ENCODE measurements at regions not wholly inside any gene's neighbourhood (a gene's known extent, or its start where the extent isn't known, plus 50 kb on each side); places are given as distances from the start of the nearest gene placed in this dataset.

DNA sequence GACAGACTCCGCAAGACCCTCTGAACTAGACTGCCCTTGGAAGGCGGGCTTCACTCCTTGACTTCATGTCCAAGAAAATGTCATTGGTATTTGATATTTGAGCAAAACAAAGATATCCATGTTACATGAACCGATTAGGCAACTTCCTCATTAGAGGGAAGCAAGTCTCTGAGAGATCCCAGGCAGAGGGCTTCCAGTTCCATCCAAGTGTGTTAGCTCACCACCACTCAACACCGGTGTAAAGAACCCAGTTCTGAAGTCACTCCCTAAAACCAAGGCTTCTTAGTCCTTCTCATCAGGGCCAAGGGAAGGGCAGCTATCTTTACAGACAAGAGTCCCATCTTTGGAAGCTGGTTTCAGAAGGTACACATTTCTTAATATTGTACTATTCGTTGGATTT, 87.2 kb upstream of the CDKN3 start:
- H3K79me2 ChIP-seq (ENCODE audit: insufficient read depth), result no peaks in the 10 kb centered on the region
- H3K36me3 ChIP-seq (replicated peaks in 1 of 2; ENCODE audit: control insufficient read depth in 1 of 2, insufficient read depth in 2 of 2, low read length in 1 of 2), result no peaks in the 10 kb centered on the region
- H3F3A ChIP-seq (replicated peaks; ENCODE audit: insufficient read depth), result no peaks in the 10 kb centered on the region
- H2AFZ ChIP-seq (ENCODE audit: low read depth), result no peak overlapping the region
- TF ChIP-seq, protein P1, sequence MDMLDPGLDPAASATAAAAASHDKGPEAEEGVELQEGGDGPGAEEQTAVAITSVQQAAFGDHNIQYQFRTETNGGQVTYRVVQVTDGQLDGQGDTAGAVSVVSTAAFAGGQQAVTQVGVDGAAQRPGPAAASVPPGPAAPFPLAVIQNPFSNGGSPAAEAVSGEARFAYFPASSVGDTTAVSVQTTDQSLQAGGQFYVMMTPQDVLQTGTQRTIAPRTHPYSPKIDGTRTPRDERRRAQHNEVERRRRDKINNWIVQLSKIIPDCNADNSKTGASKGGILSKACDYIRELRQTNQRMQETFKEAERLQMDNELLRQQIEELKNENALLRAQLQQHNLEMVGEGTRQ (IDR thresholded peaks at IDR 0.05; ENCODE audit: borderline replicate concordance, low read depth, low read length), result no peak
- TF ChIP-seq NRF1 (IDR thresholded peaks at IDR 0.05; ENCODE audit: low read depth, low read length), result no peak
- H3K9me2 ChIP-seq, result no peaks in the 10 kb centered on the region
- H4K20me1 ChIP-seq (ENCODE audit: insufficient read depth), result no peaks in the 10 kb centered on the region
- H3K4me3 ChIP-seq (ENCODE audit: low read depth in 2 of 2, low read length in 1 of 2), result no peak overlapping the region
- peaks cover 0 to 8% of the 10 kb centered on the region in 2 experiments; a peak in 1 of 4 replicates for H3K4me1 ChIP-seq (ENCODE audit: control insufficient read depth in 1 of 2, insufficient read depth in 2 of 2, low read depth in 1 of 2, low read length in 1 of 2)
- POLR2A ChIA-PET, result no interaction called here
- CTCF ChIA-PET, result no interaction called here
- peaks cover 5% of the 10 kb centered on the region; the same call in 1 of the 2 replicates for H3K27me3 ChIP-seq (ENCODE audit: insufficient read depth)
- H3K9me3 ChIP-seq, result no peaks in the 10 kb centered on the region
- H3K27ac ChIP-seq (ENCODE audit: low read depth in 2 of 2, low read length in 1 of 2), result no peak overlapping the region
- no peak for DNase-seq
- H3K9ac ChIP-seq, result no peak overlapping the region
- no peak overlapping the region for H3K4me2 ChIP-seq
- WGBS (ENCODE audit: low lambda C conversion rate), result 29% methylated on average over 4 of the region's 5 CpGs

DNA sequence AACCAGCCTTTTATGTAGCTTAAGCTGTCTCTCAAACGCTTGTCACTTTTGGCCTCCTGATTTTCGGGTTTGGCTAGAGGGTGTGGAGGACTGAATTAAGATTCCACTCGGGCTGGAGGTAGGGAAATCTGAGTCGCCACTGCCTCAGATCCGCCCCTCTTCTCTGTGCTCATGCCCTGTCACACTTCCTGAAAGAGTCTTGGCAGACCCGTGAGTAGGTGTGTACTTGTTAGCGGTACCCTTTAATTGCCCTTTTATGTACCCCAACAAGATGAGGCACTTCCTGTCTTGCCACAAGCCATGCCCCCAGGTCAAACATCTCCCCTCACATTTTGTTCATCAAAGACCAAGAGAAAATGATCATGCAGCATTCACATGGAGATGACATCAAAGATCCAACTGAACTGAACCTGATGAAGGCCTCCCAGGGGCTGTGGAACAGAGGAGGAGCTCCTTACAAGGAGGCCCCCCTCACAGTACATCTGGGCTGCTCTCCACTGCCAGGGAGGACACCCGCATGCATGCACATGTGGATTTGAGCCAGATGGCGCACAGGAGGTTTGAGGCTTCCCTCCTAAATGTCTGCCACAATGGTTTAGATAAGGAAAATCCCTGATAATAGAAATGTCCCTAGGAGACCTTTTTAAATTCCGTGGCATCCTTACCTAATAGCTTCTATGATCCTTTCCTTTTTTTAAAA, 86.5 kb upstream of the CDKN3 start:
- TF ChIP-seq NFIC (IDR thresholded peaks at IDR 0.05; ENCODE audit: borderline replicate concordance) (no peak), FOXM1 (IDR thresholded peaks at IDR 0.05; ENCODE audit: low read depth) (no peak), JUND (IDR thresholded peaks at IDR 0.05) (no peak), MXI1 (IDR thresholded peaks at IDR 0.05; ENCODE audit: low read depth, low read length) (no peak), MEF2A (IDR thresholded peaks at IDR 0.05; ENCODE audit: borderline replicate concordance, low read depth) (no peak), TEAD4 (IDR thresholded peaks at IDR 0.05; ENCODE audit: borderline replicate concordance, insufficient read depth) (no peak), FOSL2 (IDR thresholded peaks at IDR 0.05; ENCODE audit: borderline replicate concordance, low read depth) (no peak), EP300 (IDR thresholded peaks at IDR 0.05; ENCODE audit: borderline replicate concordance in 1 of 2, low read depth in 1 of 2, low read length in 1 of 2) (no peak), TAF1 (IDR thresholded peaks at IDR 0.05; ENCODE audit: borderline replicate concordance, low read depth, low read length) (no peak), RCOR1 (IDR thresholded peaks at IDR 0.05; ENCODE audit: low read length) (no peak), RFX5 (IDR thresholded peaks at IDR 0.05; ENCODE audit: low read length) (no peak), ELF1 (IDR thresholded peaks at IDR 0.05) (no peak)
- TF ChIP-seq, protein P1 (IDR thresholded peaks at IDR 0.05; ENCODE audit: borderline replicate concordance, low read depth, low read length), result no peak
- TF ChIP-seq, protein P2, sequence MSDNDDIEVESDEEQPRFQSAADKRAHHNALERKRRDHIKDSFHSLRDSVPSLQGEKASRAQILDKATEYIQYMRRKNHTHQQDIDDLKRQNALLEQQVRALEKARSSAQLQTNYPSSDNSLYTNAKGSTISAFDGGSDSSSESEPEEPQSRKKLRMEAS (IDR thresholded peaks at IDR 0.05; ENCODE audit: low read depth), result no peak
- TF ChIP-seq, protein P3, sequence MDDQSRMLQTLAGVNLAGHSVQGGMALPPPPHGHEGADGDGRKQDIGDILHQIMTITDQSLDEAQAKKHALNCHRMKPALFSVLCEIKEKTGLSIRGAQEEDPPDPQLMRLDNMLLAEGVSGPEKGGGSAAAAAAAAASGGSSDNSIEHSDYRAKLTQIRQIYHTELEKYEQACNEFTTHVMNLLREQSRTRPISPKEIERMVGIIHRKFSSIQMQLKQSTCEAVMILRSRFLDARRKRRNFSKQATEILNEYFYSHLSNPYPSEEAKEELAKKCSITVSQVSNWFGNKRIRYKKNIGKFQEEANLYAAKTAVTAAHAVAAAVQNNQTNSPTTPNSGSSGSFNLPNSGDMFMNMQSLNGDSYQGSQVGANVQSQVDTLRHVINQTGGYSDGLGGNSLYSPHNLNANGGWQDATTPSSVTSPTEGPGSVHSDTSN (IDR thresholded peaks at IDR 0.05), result no peak
- 48% methylated on average over 10 of the region's 10 CpGs for WGBS (ENCODE audit: low lambda C conversion rate)
- H3K27ac ChIP-seq (ENCODE audit: low read depth in 2 of 2, low read length in 1 of 2), result no peak overlapping the region
- no peaks in the 10 kb centered on the region for H3K9me3 ChIP-seq
- CTCF ChIA-PET, result no interaction called here
- no peaks in the 10 kb centered on the region for H3K36me3 ChIP-seq (replicated peaks in 1 of 2; ENCODE audit: control insufficient read depth in 1 of 2, insufficient read depth in 2 of 2, low read length in 1 of 2)
- H4K20me1 ChIP-seq (ENCODE audit: insufficient read depth), result no peaks in the 10 kb centered on the region
- H3F3A ChIP-seq (replicated peaks; ENCODE audit: insufficient read depth), result no peaks in the 10 kb centered on the region
- H3K4me1 ChIP-seq (ENCODE audit: control insufficient read depth in 1 of 2, insufficient read depth in 2 of 2, low read depth in 1 of 2, low read length in 1 of 2), result peaks cover 0 to 9% of the 10 kb centered on the region in 2 experiments; a peak in 1 of 4 replicates
- POLR2A ChIA-PET, result no interaction called here
- H3K79me2 ChIP-seq (ENCODE audit: insufficient read depth), result no peaks in the 10 kb centered on the region
- no peak overlapping the region for H3K4me3 ChIP-seq (ENCODE audit: low read depth in 2 of 2, low read length in 1 of 2)
- H3K27me3 ChIP-seq (ENCODE audit: insufficient read depth), result peaks cover 12% of the 10 kb centered on the region; the same call in 1 of the 2 replicates
- no peak overlapping the region for H3K4me2 ChIP-seq
- H3K9me2 ChIP-seq, result no peaks in the 10 kb centered on the region
- H3K9ac ChIP-seq, result no peak overlapping the region
- no peak overlapping the region for H2AFZ ChIP-seq (ENCODE audit: low read depth)
- DNase-seq, result no peak

Measured in SK-N-SH (cell line).